Heart right ventricle (tissue), 16 donors: ENCODE measurements at regions not wholly inside any gene's neighbourhood (a gene's known extent, or its start where the extent isn't known, plus 50 kb on each side); places are given as distances from the start of the nearest gene placed in this dataset.
A peak's percentile ranks its signal among the peaks of the same experiment; 100 is the strongest.

ENCODE experiments used
- ATAC-seq, 8 donors: fragments of 200-7000 bp; cut with Tn5 transposase; one replicate each; pipeline ENCODE4 v1.9.1; 2020; ENCODE audit warnings: mild to moderate bottlenecking in 8 of 8, moderate library complexity in 8 of 8, moderate number of reproducible peaks in 1 of 8
- DNase-seq, 2 donors: peaks; one replicate each; pipeline ENCODE4 v3.0.0-alpha.2; 2020
- H3K27ac ChIP-seq, 10 donors: fragments of 200-600 bp; sonication (generic) in 2 of 10; one replicate each; pipeline versions ENCODE4 v1.5.0 to v1.8.0; 2020 to 2022; ENCODE audit warnings: mild to moderate bottlenecking in 3 of 10
- H3K27me3 ChIP-seq, 7 donors: fragments of 200-600 bp; one replicate each; pipeline ENCODE4 v1.8.0; 2021 to 2022; ENCODE audit warnings: mild to moderate bottlenecking in 2 of 7
- H3K36me3 ChIP-seq, 9 donors: fragments of 200-600 bp; sonication (generic) in 1 of 9; one replicate each; pipeline versions ENCODE4 v1.5.0 to v1.8.0; 2020 to 2022; ENCODE audit warnings: mild to moderate bottlenecking in 2 of 9
- H3K4me1 ChIP-seq, 9 donors: fragments of 200-600 bp; sonication (generic) in 1 of 9; one replicate each; pipeline versions ENCODE4 v1.5.0 to v1.8.0; 2020 to 2022; ENCODE audit warnings: mild to moderate bottlenecking in 4 of 9
- H3K4me3 ChIP-seq, 10 donors: fragments of 200-600 bp; sonication (generic) in 2 of 10; one replicate each; pipeline versions ENCODE4 v1.5.0 to v1.8.0; 2020 to 2022; ENCODE audit warnings: mild to moderate bottlenecking in 7 of 10, moderate library complexity in 2 of 10
- H3K9me3 ChIP-seq, 11 donors: fragments of 200-600 bp in 10 of 11; sonication (generic) in 2 of 11; one replicate each; pipeline versions ENCODE4 v1.5.0 to v1.8.0; 2013 to 2022; ENCODE audit warnings: mild to moderate bottlenecking in 2 of 11, control low read depth in 1 of 11, moderate library complexity in 1 of 11
- CTCF ChIP-seq, 9 donors: fragments of 200-600 bp; sonication (generic) in 2 of 9; IDR thresholded peaks; one replicate each; pipeline versions ENCODE4 v1.5.0 to v1.8.0; 2021 to 2022; ENCODE audit warnings: antibody characterized with exemption in 9 of 9, mild to moderate bottlenecking in 5 of 9, moderate library complexity in 1 of 9
- WGBS, 2 donors: extraction: QIAGEN DNeasy Blood & Tissue Kit; methylation state at CpG; one replicate each; pipeline ENCODE4 v1.1.7; 2013; ENCODE audit warnings: inconsistent platforms in 1 of 2; 5-methylcytosine and 5-hydroxymethylcytosine counted together
- intact Hi-C, 10 donors: fragments of 100-400 bp; cut with DNase I; formaldehyde crosslinking; loops; one replicate each; pipeline versions ENCODE4 v1.11.1 to v1.14.2; 2022
- donor health status: Arrhythmogenic right ventricular cardiomyopathy.
- donor health status: ischemic (EF 13 %, LVEDD 7.1; RV severe dilation, severe dysfunction).
- donor health status: healthy with polysubstance abuse.
- donor health status: DM: no; HTN: yes; CAD: no.
- donor health status: DM: no; HTN: no; CAD: no.
- donor health status: ischemic (EF 25% LVEDD 6.9; RV normal size, moderate dysfunction).
- donor health status: ischemic (EF 25% LVEDD 5.7; RV mildly dilated, moderate dysfunction).
- donor health status: healthy.
- donor health status: DM: yes; HTN: yes; CAD: no.
- donor health status: Ischemic cardiomyopathy.
- donor health status: ischemic (EF 35%, LVEDD 5.7; RV mildly dilated, moderate dysfunction).
- donor health status: nonischemic (EF 11% LVEDD 7.7; RV severe dilation, severe dysfunction).
- donor health status: DM: yes; HTN: yes; CAD: no.
- donor health status: PGD.
- donor health status: ischemic (EF 29% LVEDD 5.4; RV normal size, mild dysfunction).
- donor health status: nonischemic (EF 23%, LVEDD 6.1; RV moderate dilation, normal function).

GRCh38 chr4:59814402-59815010, 1385.6 kb upstream of the ADGRL3 start:
- ATAC-seq, result no peak
- TF ChIP-seq CTCF (IDR thresholded peaks at IDR 0.05), result no peak
- Histone ChIP-seq H3K4me3 (no peak overlapping the region), H3K4me1 (no peaks in the 10 kb centered on the region), H3K27ac (no peak overlapping the region), H3K9me3 (no peaks in the 10 kb centered on the region), H3K27me3 (no peaks in the 10 kb centered on the region), H3K36me3 (no peaks in the 10 kb centered on the region)
- DNase-seq, result no peak
- WGBS, 2 donors, result 53 to 70% methylated on average over 4 of the region's 4 CpGs
- intact Hi-C loops, result no loop called here

- intact Hi-C loops, result no loop called here
- Histone ChIP-seq H3K27me3 (no peaks in the 10 kb centered on the region), H3K36me3 (no peaks in the 10 kb centered on the region), H3K27ac (no peak overlapping the region), H3K4me3 (peak overlapping the region in 1 of 10 donors; percentile 14), H3K4me1 (no peaks in the 10 kb centered on the region), H3K9me3 (no peaks in the 10 kb centered on the region)
- ATAC-seq (no peak), DNase-seq (no peak)
- 74 to 84% methylated on average over 7 of the region's 7 CpGs for WGBS, 2 donors
- no peak for TF ChIP-seq CTCF (IDR thresholded peaks at IDR 0.05)
Measured at GRCh38 chr4:59818656-59819055, 1381.5 kb upstream of the ADGRL3 start.

- H3K9me3 ChIP-seq, result no peaks in the 10 kb centered on the region
- no peak for ATAC-seq
- no peak for DNase-seq
- H3K27ac ChIP-seq, result no peak overlapping the region
- no peak overlapping the region for H3K4me3 ChIP-seq
- intact Hi-C loops, result no loop called here
- H3K36me3 ChIP-seq, result no peaks in the 10 kb centered on the region
- TF ChIP-seq CTCF (IDR thresholded peaks at IDR 0.05), result no peak
- no peaks in the 10 kb centered on the region for H3K27me3 ChIP-seq
- 43 to 53% methylated on average over 2 of the region's 2 CpGs for WGBS, 2 donors
- no peaks in the 10 kb centered on the region for H3K4me1 ChIP-seq
Measured at GRCh38 chr4:59823311-59823710, 1376.8 kb upstream of the ADGRL3 start.

DNA sequence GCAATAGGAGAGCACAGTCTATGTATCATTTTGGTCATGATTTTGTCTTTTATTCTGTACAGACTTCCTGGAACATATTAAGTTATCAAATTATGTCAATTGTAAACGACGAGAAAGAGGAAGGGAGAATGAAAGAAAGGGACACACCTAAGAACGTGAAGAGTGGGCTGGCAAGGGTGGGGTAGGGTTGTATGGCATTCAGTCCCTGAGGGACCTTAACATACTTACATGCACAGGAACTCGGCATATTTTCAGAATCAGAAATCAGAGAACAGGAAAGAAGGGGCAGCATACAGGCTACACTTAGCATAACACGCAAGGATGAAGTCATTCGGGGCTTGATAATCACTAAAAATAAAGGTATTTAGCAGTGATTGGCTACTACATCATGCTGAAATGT, 1375.0 kb upstream of the ADGRL3 start:
- no peak for ATAC-seq
- WGBS, 2 donors, result 67 to 69% methylated on average over 6 of the region's 6 CpGs
- intact Hi-C loops, result no loop called here

More for the DNA sequence above, 1375.0 kb upstream of the ADGRL3 start:
- Histone ChIP-seq H3K9me3 (no peaks in the 10 kb centered on the region), H3K4me3 (no peak overlapping the region), H3K36me3 (no peaks in the 10 kb centered on the region), H3K27ac (no peak overlapping the region), H3K27me3 (no peaks in the 10 kb centered on the region), H3K4me1 (no peaks in the 10 kb centered on the region)
- TF ChIP-seq CTCF (IDR thresholded peaks at IDR 0.05), result no peak
- DNase-seq, result no peak
